CD4-positive, alpha-beta memory T cell (primary cell): ENCODE measurements at regions not wholly inside any gene's neighbourhood (a gene's known extent, or its start where the extent isn't known, plus 50 kb on each side); places are given as distances from the start of the nearest gene placed in this dataset.

Experiments
- CTCF ChIA-PET: fragments of 350-600 bp; sonication (Branson Sonifier 250); formaldehyde crosslinking; loops from one replicate; lab custom pipeline; 2021; ENCODE audit warnings: inconsistent platforms; ENCODE audit not compliant: partially characterized antibody; lab: Charles Lee
- POLR2A ChIA-PET: fragments of 350-600 bp; sonication (Branson Sonifier 250); formaldehyde crosslinking; loops from one replicate; lab custom pipeline; 2021; ENCODE audit not compliant: partially characterized antibody; lab: Charles Lee
- DNase-seq, 5 donors: peaks; one replicate each; pipeline versions ENCODE4 v3.0.0 to v3.0.0-alpha.2; 2020 to 2022; ENCODE audit warnings: mixed read lengths in 1 of 5
- H3K27ac ChIP-seq: one replicate; pipeline ENCODE4 v1.7.0; 2013; ENCODE audit warnings: low read depth, low read length
- H3K27me3 ChIP-seq: 2 replicates; pipeline ENCODE4 v1.7.0; 2013; ENCODE audit warnings: mild to moderate bottlenecking, low read length, moderate library complexity; ENCODE audit not compliant: insufficient read depth
- H3K36me3 ChIP-seq: 2 replicates; pipeline ENCODE4 v1.7.0; 2013; ENCODE audit warnings: mild to moderate bottlenecking, low read length, moderate library complexity; ENCODE audit not compliant: insufficient read depth
- H3K4me1 ChIP-seq: 2 replicates; pipeline ENCODE4 v1.7.0; 2013; ENCODE audit warnings: mild to moderate bottlenecking, low read length, moderate library complexity; ENCODE audit not compliant: insufficient read depth
- H3K4me3 ChIP-seq, 2 donors: one replicate each; pipeline ENCODE4 v1.7.0; 2013; ENCODE audit warnings: low read length in 2 of 2, mild to moderate bottlenecking in 1 of 2
- H3K9me3 ChIP-seq, 2 donors: one replicate each; pipeline ENCODE4 v1.7.0; 2013; ENCODE audit warnings: low read length in 2 of 2, control low read depth in 1 of 2; ENCODE audit not compliant: control insufficient read depth in 1 of 2
- H3K27ac Mint-ChIP-seq, 7 donors: one replicate each; pipeline ENCODE4 v1.8.0; 2020 to 2021; ENCODE audit warnings: mixed read lengths in 7 of 7, mild to moderate bottlenecking in 6 of 7, inconsistent platforms in 3 of 7, moderate library complexity in 3 of 7
- H3K27me3 Mint-ChIP-seq, 2 donors: one replicate each; pipeline ENCODE4 v1.8.0; 2020 to 2021; ENCODE audit warnings: mixed read lengths in 2 of 2
- H3K36me3 Mint-ChIP-seq, 2 donors: one replicate each; pipeline ENCODE4 v1.8.0; 2020 to 2021; ENCODE audit warnings: mixed read lengths in 2 of 2, inconsistent platforms in 1 of 2, mild to moderate bottlenecking in 1 of 2
- H3K4me1 Mint-ChIP-seq, 4 donors: one replicate each; pipeline ENCODE4 v1.8.0; 2020 to 2021; ENCODE audit warnings: mixed read lengths in 4 of 4, mild to moderate bottlenecking in 1 of 4
- H3K4me3 Mint-ChIP-seq, 8 donors: one replicate each; pipeline ENCODE4 v1.8.0; 2020 to 2021; ENCODE audit warnings: mixed read lengths in 8 of 8, mild to moderate bottlenecking in 7 of 8, moderate library complexity in 6 of 8, inconsistent platforms in 3 of 8
- H3K9me3 Mint-ChIP-seq, 8 donors: one replicate each; pipeline ENCODE4 v1.8.0; 2020 to 2021; ENCODE audit warnings: mixed read lengths in 8 of 8, mild to moderate bottlenecking in 5 of 8, inconsistent platforms in 3 of 8, moderate library complexity in 1 of 8
- intact Hi-C: fragments of 100-400 bp; cut with micrococcal nuclease; formaldehyde crosslinking; loops from one replicate; pipeline ENCODE4 v1.15.1; 2023

DNA sequence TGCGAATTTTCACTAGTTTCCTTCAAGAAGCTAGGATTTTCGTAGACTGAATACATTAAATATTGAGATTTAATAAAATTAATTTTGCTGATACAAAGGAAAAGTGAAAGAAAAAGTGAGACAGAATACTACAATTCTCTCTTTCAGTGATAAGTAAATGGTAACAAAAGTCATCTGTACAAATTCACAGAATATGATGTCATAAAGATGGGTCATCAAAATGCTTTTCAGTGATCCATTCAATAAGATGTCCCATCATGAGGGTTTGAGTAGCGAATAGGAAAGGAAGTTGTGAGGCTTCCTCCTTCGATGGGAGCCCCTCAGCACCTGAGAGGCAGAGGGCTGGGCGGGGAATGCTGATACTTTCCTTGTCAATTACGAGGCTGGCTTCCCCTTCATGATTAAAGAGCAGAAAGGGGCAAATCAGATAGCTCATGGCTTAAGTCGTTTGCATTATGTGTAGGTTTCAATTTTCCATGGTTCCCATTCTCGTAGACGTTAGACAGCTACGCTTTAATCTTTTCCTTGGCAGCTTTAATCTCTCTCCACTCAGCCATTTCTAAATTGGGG lies 108.8 kb upstream of the SORBS2 start:
- Mint-ChIP-seq H3K36me3 (no peaks in the 10 kb centered on the region), H3K9me3 (peaks cover 0 to 12% (median 3%) of the 10 kb centered on the region in 8 donors), H3K27ac (peak overlapping the region in 1 of 7 donors; percentile 43), H3K4me3 (no peak overlapping the region), H3K4me1 (no peaks in the 10 kb centered on the region), H3K27me3 (peaks cover 4 to 10% of the 10 kb centered on the region in 2 donors)
- ChIA-PET POLR2A (no interaction called here), CTCF (no interaction called here)
- Histone ChIP-seq H3K4me1 (no peaks in the 10 kb centered on the region), H3K9me3 (no peaks in the 10 kb centered on the region), H3K4me3 (no peak overlapping the region), H3K27me3 (no peaks in the 10 kb centered on the region), H3K27ac (no peak overlapping the region), H3K36me3 (no peaks in the 10 kb centered on the region)
- intact Hi-C loops = no loop called here
- DNase-seq = no peak

DNA sequence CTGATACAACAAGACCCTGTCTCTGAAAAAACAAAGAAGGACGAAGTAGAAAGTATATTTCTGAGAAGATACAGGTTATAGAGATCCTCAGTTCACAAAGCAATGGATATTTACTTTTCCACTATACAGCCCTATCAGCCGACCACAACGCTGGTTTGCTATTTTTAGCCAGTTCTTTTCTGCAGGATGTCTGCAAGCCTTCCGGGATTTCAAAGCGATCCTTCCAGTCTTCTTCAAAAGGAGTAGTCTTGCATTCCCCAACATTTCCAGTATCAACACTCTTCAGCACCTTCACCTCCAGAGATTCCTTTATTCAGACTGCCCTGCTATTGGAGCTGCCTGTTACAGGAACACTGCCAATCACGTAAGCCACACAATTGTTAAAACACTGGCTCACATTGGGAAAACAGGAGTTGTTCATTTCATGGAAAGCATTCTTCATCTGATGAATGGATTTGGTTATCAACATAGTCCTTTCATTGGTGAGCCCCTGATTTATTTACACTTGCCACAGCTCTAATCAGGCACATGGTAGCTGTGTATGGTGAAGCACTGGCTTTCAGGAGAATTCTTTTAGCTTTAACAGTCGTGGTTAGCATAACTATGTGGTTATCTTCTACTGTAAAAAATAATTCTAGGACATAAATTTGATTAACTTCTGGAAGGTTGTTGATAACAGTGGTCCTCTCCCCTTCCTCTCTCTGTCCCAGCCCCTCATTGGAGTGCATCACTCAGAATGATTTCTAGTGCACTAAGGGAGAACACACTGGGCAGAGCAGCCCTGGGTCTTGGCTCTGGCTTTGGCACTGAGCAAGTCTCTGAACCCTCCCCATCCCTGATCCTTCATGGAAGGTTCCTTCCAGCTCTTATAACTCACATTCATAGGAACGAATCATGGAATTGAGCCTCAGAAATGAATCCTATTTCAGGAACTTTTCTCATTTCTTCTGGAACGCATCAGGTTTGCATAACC lies 109.9 kb upstream of the SORBS2 start:
- no peaks in the 10 kb centered on the region for H3K36me3 Mint-ChIP-seq
- H3K27me3 Mint-ChIP-seq = peaks cover 4 to 7% of the 10 kb centered on the region in 2 donors
- peaks cover 0 to 10% (median 3%) of the 10 kb centered on the region in 8 donors for H3K9me3 Mint-ChIP-seq
- no peak for DNase-seq
- H3K27ac ChIP-seq = no peak overlapping the region
- CTCF ChIA-PET = no interaction called here
- POLR2A ChIA-PET = no interaction called here
- H3K4me1 ChIP-seq = no peaks in the 10 kb centered on the region
- no peak overlapping the region for H3K27ac Mint-ChIP-seq
- H3K4me3 ChIP-seq = no peak overlapping the region
- no peaks in the 10 kb centered on the region for H3K27me3 ChIP-seq
- H3K9me3 ChIP-seq = no peaks in the 10 kb centered on the region
- no peak overlapping the region for H3K4me3 Mint-ChIP-seq
- H3K4me1 Mint-ChIP-seq = no peaks in the 10 kb centered on the region
- intact Hi-C loops = no loop called here
- no peaks in the 10 kb centered on the region for H3K36me3 ChIP-seq

DNA sequence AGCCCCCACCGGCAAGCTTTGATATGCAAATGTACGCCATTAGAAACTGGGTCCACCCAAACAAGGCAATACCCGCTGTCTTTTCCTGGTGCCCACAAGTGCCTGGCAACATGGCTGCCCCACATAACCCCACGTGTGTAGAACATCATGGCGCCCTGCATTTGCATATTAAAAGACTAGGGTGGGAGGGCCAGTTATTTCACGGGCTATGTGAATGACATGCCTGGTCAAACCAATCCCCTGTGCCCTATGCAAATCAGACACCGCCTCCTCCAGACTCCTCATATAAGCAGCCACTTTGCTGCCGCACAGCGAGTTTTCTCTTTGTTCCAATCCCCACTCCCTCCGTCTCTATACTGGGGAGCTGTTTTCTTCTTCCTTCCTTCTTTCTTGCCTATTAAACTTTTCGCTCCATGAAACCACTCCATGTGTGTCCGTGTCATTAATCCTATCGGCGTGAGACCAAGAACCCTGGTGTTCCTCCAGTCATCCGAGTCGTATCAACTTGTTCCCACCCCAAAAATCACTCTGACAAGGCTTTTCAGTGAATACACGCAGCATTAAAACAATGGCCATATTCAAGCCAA lies 112.6 kb upstream of the SORBS2 start:
- Histone ChIP-seq H3K4me3 (no peak overlapping the region), H3K27me3 (no peaks in the 10 kb centered on the region), H3K4me1 (no peaks in the 10 kb centered on the region), H3K36me3 (no peaks in the 10 kb centered on the region), H3K27ac (no peak overlapping the region), H3K9me3 (no peaks in the 10 kb centered on the region)
- ChIA-PET CTCF (no interaction called here), POLR2A (no interaction called here)
- Mint-ChIP-seq H3K27me3 (peaks cover 4 to 6% of the 10 kb centered on the region in 2 donors), H3K27ac (no peak overlapping the region), H3K36me3 (no peaks in the 10 kb centered on the region), H3K9me3 (peaks cover 0 to 10% (median 3%) of the 10 kb centered on the region in 8 donors), H3K4me1 (no peaks in the 10 kb centered on the region), H3K4me3 (no peak overlapping the region)
- intact Hi-C loops = no loop called here
- DNase-seq = no peak

DNA sequence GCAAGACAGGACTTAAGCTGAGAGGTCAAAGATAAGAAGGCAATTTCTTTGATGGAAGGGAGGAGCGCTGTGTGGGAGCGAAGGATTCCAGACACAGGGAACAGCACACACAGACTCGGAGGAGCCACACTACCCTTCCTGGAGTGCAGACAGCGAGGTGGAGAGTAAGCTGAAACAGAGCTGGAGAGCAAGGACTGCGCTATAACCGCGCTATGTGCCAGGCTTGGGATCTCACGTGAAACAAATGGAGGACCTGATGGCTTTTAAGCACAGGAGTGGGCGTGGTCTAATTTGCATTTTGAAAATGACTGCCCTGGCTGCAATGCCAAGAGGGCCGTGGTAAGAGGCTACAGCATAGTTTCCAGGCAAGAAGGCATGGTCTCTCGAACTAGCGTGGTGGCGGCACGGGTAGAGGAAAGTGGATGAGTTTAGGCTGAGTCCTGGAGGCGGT lies 113.9 kb upstream of the SORBS2 start:
- CTCF ChIA-PET = no interaction called here
- intact Hi-C loops = no loop called here
- POLR2A ChIA-PET = no interaction called here
- no peaks in the 10 kb centered on the region for H3K4me1 ChIP-seq
- Mint-ChIP-seq H3K36me3 (no peaks in the 10 kb centered on the region), H3K4me3 (no peak overlapping the region), H3K27me3 (peaks cover 4 to 8% of the 10 kb centered on the region in 2 donors), H3K4me1 (no peaks in the 10 kb centered on the region), H3K27ac (no peak overlapping the region), H3K9me3 (peaks cover 0 to 10% (median 3%) of the 10 kb centered on the region in 8 donors)
- H3K27ac ChIP-seq = no peak overlapping the region
- no peak overlapping the region for H3K4me3 ChIP-seq
- no peaks in the 10 kb centered on the region for H3K9me3 ChIP-seq
- H3K27me3 ChIP-seq = no peaks in the 10 kb centered on the region
- no peaks in the 10 kb centered on the region for H3K36me3 ChIP-seq
- no peak for DNase-seq

DNA sequence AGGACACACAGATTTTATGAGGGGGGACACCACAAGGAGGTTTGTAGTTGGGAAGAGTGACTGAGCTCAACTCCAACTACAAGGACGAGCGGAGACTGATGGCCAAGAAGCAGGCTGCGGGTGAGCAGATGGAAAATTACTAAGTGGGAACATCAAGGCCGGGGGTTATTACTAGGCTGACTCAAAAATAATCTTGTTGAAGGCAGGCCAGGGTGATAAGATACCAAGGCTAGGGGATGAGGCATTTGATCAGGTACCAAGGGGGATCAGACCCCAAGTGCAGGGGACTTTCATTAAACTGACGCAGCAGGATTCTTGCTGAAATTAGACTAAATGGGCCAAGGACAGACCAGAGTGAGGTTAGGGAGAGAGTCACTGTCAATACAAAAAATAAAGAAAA lies 119.4 kb upstream of the SORBS2 start:
- no peak overlapping the region for H3K4me3 Mint-ChIP-seq
- H3K4me1 Mint-ChIP-seq = no peaks in the 10 kb centered on the region
- H3K27me3 Mint-ChIP-seq = peaks cover 0 to 5% of the 10 kb centered on the region in 2 donors
- DNase-seq = no peak
- no peak overlapping the region for H3K4me3 ChIP-seq
- no peaks in the 10 kb centered on the region for H3K36me3 ChIP-seq
- H3K9me3 ChIP-seq = no peaks in the 10 kb centered on the region
- no peak overlapping the region for H3K27ac ChIP-seq
- H3K27ac Mint-ChIP-seq = no peak overlapping the region
- no peaks in the 10 kb centered on the region for H3K9me3 Mint-ChIP-seq
- no peaks in the 10 kb centered on the region for H3K27me3 ChIP-seq
- intact Hi-C loops = no loop called here
- ChIA-PET POLR2A (no interaction called here), CTCF (no interaction called here)
- no peaks in the 10 kb centered on the region for H3K4me1 ChIP-seq
- H3K36me3 Mint-ChIP-seq = no peaks in the 10 kb centered on the region

DNA sequence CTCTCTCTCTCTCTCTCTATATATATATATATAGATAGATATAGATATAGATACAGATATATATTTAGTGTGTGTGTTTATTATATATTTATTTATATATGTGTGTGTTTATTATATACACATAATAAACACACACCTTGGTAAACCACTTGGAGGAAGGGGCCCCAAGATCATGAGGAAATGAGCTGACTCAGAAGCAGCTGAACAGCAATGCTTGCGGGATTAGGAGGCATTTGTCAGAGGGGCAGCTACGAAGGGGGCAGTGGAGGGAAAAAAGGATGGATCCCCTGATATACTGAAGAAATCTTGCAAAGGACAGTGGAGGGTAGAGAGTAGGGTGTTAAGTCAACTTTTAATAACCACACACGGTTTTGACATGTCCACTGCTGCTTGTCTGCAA lies 120.0 kb upstream of the SORBS2 start:
- no peaks in the 10 kb centered on the region for H3K4me1 ChIP-seq
- Mint-ChIP-seq H3K9me3 (no peaks in the 10 kb centered on the region), H3K4me3 (no peak overlapping the region), H3K27me3 (peaks cover 0 to 5% of the 10 kb centered on the region in 2 donors), H3K27ac (no peak overlapping the region), H3K4me1 (no peaks in the 10 kb centered on the region), H3K36me3 (no peaks in the 10 kb centered on the region)
- DNase-seq = no peak
- H3K9me3 ChIP-seq = no peaks in the 10 kb centered on the region
- H3K4me3 ChIP-seq = no peak overlapping the region
- H3K36me3 ChIP-seq = no peaks in the 10 kb centered on the region
- intact Hi-C loops = no loop called here
- ChIA-PET POLR2A (no interaction called here), CTCF (no interaction called here)
- H3K27ac ChIP-seq = no peak overlapping the region
- no peaks in the 10 kb centered on the region for H3K27me3 ChIP-seq

DNA sequence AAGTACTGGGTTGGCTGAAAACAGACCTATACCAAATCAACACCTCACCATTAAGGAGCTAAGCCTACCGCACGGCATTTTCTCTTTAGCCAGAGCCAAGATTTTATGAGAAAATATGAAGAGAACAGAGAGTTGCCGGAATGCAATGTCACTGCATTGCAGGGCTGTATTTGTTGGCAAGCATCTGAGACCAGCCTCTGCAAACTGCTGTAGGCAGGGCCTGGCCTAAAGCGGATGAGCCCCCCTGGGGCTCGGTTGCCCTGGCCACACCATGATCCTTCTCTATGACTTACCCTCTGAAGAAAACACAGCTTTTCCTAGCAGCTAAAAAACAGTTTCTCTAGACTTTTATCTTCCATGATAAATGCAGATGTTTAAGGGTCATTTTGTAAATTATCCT lies 120.5 kb upstream of the SORBS2 start:
- H3K27me3 Mint-ChIP-seq = peaks cover 0 to 5% of the 10 kb centered on the region in 2 donors

More for the DNA sequence above, 120.5 kb upstream of the SORBS2 start:
- no peaks in the 10 kb centered on the region for H3K9me3 Mint-ChIP-seq
- no peaks in the 10 kb centered on the region for H3K4me1 Mint-ChIP-seq
- H3K36me3 Mint-ChIP-seq = no peaks in the 10 kb centered on the region
- no peaks in the 10 kb centered on the region for H3K4me1 ChIP-seq
- ChIA-PET POLR2A (no interaction called here), CTCF (no interaction called here)
- intact Hi-C loops = no loop called here
- H3K27ac Mint-ChIP-seq = no peak overlapping the region
- H3K36me3 ChIP-seq = no peaks in the 10 kb centered on the region
- H3K27ac ChIP-seq = no peak overlapping the region
- no peak overlapping the region for H3K4me3 ChIP-seq
- no peaks in the 10 kb centered on the region for H3K27me3 ChIP-seq
- no peak for DNase-seq
- no peaks in the 10 kb centered on the region for H3K9me3 ChIP-seq
- H3K4me3 Mint-ChIP-seq = no peak overlapping the region
